HCT116 (cell line): ENCODE measurements at regions not wholly inside any gene's neighbourhood (a gene's known extent, or its start where the extent isn't known, plus 50 kb on each side); places are given as distances from the start of the nearest gene placed in this dataset.

Experiments used
- ATAC-seq: fragments of 200-7000 bp; cut with Tn5 transposase; 2 replicates; pipeline ENCODE4 v1.9.1; 2020; ENCODE audit warnings: mild to moderate bottlenecking, moderate library complexity
- BruUV-seq: library from RNA; stranded (reverse); fragments of 400-500 nt; replicated peaks from 2 replicates; lab custom pipeline; 2021; lab: Mats Ljungman, UMichigan
- CTCF ChIA-PET: fragments of 300-600 bp; sonication (Branson Sonifier 250); formaldehyde crosslinking; loops from one replicate; lab custom pipeline; 2021; ENCODE audit warnings: antibody characterized with exemption; lab: Charles Lee
- POLR2A ChIA-PET: fragments of 300-600, 350-600 bp; sonication (Branson Sonifier 250); formaldehyde crosslinking; loops from one replicate; lab custom pipeline; 2021; ENCODE audit warnings: antibody characterized with exemption; lab: Charles Lee
- RAD21 ChIA-PET, 2 experiments: fragments of 300-600 bp; sonication (Branson Sonifier 250); formaldehyde crosslinking; loops; one replicate each; lab custom pipeline; 2023; ENCODE audit warnings: low total read pairs in 2 of 2; ENCODE audit not compliant: uncharacterized antibody in 2 of 2, unreplicated experiment in 2 of 2, low non-redundant PET in 1 of 2; lab: Charles Lee
- DNase-seq: peaks from one replicate; pipeline ENCODE4 v3.0.0-alpha.2; 2010; ENCODE audit warnings: low read depth, low spot score
- H2AFZ ChIP-seq: fragments of 200-600 bp; shearing (Covaris generic), sonication (generic); 2 replicates; pipeline ENCODE4 v1.6.1; 2017; ENCODE audit warnings: low read depth, mixed run types, mixed read lengths, antibody characterized with exemption, low read length; ENCODE audit not compliant: poor library complexity, severe bottlenecking
- H3K27ac ChIP-seq: 2 replicates; pipeline ENCODE4 v1.5.1; 2012; ENCODE audit warnings: low read depth, low read length
- H3K27me3 ChIP-seq: fragments of 200-600 bp; sonication (generic); 2 replicates; pipeline ENCODE4 v1.6.1; 2016; ENCODE audit warnings: mixed run types, low read length, mixed read lengths; ENCODE audit not compliant: insufficient read depth
- H3K36me3 ChIP-seq, 2 experiments: fragments of 200-500 bp in 1 of 2; fragments of 200-600 bp in 1 of 2; sonication (Bioruptor generic) in 1 of 2; sonication (generic) in 1 of 2; 2 replicates each; pipeline versions ENCODE4 v1.5.1 to v1.6.1; 2014 to 2016; ENCODE audit warnings: low read length in 2 of 2, inconsistent platforms in 1 of 2, mixed read lengths in 1 of 2, mixed run types in 1 of 2; ENCODE audit not compliant: insufficient read depth in 2 of 2, control insufficient read depth in 1 of 2
- H3K4me1 ChIP-seq, 2 experiments: fragments of 200-600 bp in 1 of 2; sonication (generic) in 1 of 2; 2 replicates each; pipeline versions ENCODE4 v1.5.1 to v1.6.1; 2012 to 2017; ENCODE audit warnings: low read length in 2 of 2, inconsistent platforms in 1 of 2, mild to moderate bottlenecking in 1 of 2, mixed read lengths in 1 of 2, mixed run types in 1 of 2, moderate library complexity in 1 of 2; ENCODE audit not compliant: insufficient read depth in 2 of 2, control insufficient read depth in 1 of 2
- H3K4me2 ChIP-seq: fragments of 200-600 bp; sonication (generic); 2 replicates; pipeline ENCODE4 v1.6.1; 2017; ENCODE audit warnings: mixed run types, low read length, mixed read lengths
- H3K4me3 ChIP-seq, 2 experiments: fragments of 200-600 bp in 1 of 2; sonication (generic) in 1 of 2; replicated peaks in 1 of 2; 2 replicates each; pipeline ENCODE4 v1.5.1; 2011 to 2016; ENCODE audit warnings: low read length in 2 of 2, control low read depth in 1 of 2, low read depth in 1 of 2, mild to moderate bottlenecking in 1 of 2, mixed read lengths in 1 of 2, mixed run types in 1 of 2
- H3K79me2 ChIP-seq: fragments of 200-600 bp; sonication (generic); 2 replicates; pipeline ENCODE4 v1.6.1; 2017; ENCODE audit warnings: mild to moderate bottlenecking, mixed run types, low read length, moderate library complexity, mixed read lengths; ENCODE audit not compliant: insufficient read depth
- H3K9ac ChIP-seq: fragments of 200-600 bp; sonication (generic); 2 replicates; pipeline ENCODE4 v1.6.1; 2016; ENCODE audit warnings: low read length, mixed read lengths
- H3K9me2 ChIP-seq: fragments of 200-600 bp; sonication (generic), shearing (Covaris generic); 2 replicates; pipeline ENCODE4 v1.6.1; 2017; ENCODE audit warnings: mixed run types, mild to moderate bottlenecking, moderate library complexity; ENCODE audit not compliant: insufficient read depth
- H3K9me3 ChIP-seq, 2 experiments: fragments of 200-500 bp in 1 of 2; fragments of 200-600 bp in 1 of 2; sonication (Bioruptor generic) in 1 of 2; sonication (generic) in 1 of 2; 2 replicates each; pipeline ENCODE4 v1.6.1; 2014 to 2017; ENCODE audit warnings: low read length in 2 of 2, mixed read lengths in 2 of 2, inconsistent platforms in 1 of 2, low read depth in 1 of 2, mild to moderate bottlenecking in 1 of 2, mixed run types in 1 of 2, moderate library complexity in 1 of 2; ENCODE audit not compliant: control insufficient read depth in 1 of 2, insufficient read depth in 1 of 2
- H4K20me1 ChIP-seq: fragments of 200-600 bp; sonication (generic), shearing (Covaris generic); 2 replicates; pipeline ENCODE4 v1.6.1; 2017; ENCODE audit warnings: mixed run types, mild to moderate bottlenecking, moderate library complexity; ENCODE audit not compliant: insufficient read depth
- ATF3 ChIP-seq: IDR thresholded peaks from 2 replicates; pipeline ENCODE4 v1.6.1; 2012
- CBX3 ChIP-seq: IDR thresholded peaks from 2 replicates; pipeline ENCODE4 v1.6.1; 2012; ENCODE audit warnings: low read depth
- CEBPB ChIP-seq: IDR thresholded peaks from 2 replicates; pipeline ENCODE4 v1.6.1; 2012; ENCODE audit warnings: low read depth
- CTCF ChIP-seq, 3 experiments: fragments of 200-600 bp in 1 of 3; sonication (generic) in 1 of 3; IDR thresholded peaks in 2 of 3; conservative IDR thresholded peaks in 1 of 3; 2 replicates each; pipeline ENCODE4 v1.5.1; 2012 to 2017; ENCODE audit warnings: low read depth in 2 of 3, low read length in 2 of 3, antibody characterized with exemption in 1 of 3, borderline replicate concordance in 1 of 3, control low read depth in 1 of 3, mild to moderate bottlenecking in 1 of 3, mixed read lengths in 1 of 3, mixed run types in 1 of 3, moderate library complexity in 1 of 3; ENCODE audit not compliant: insufficient read depth in 1 of 3
- ELF1 ChIP-seq: IDR thresholded peaks from 2 replicates; pipeline ENCODE4 v1.6.1; 2012; ENCODE audit warnings: low read depth, borderline replicate concordance
- EZH2phosphoT487 ChIP-seq: fragments of 200-600 bp; IDR thresholded peaks from 2 replicates; pipeline ENCODE4 v1.6.1; 2018; ENCODE audit warnings: antibody characterized with exemption, borderline replicate concordance
- POLR2A ChIP-seq: IDR thresholded peaks from 2 replicates; pipeline ENCODE4 v1.7.0; 2011; ENCODE audit warnings: borderline replicate concordance; ENCODE audit not compliant: insufficient read depth, insufficient read length; ENCODE audit errors: extremely low read depth
- POLR2AphosphoS5 ChIP-seq: IDR thresholded peaks from 2 replicates; pipeline ENCODE4 v1.6.1; 2011; ENCODE audit warnings: mild to moderate bottlenecking, low read depth, low read length, moderate library complexity
- SRF ChIP-seq: IDR thresholded peaks from 2 replicates; pipeline ENCODE4 v1.6.1; 2012; ENCODE audit warnings: low read depth
- ZBTB33 ChIP-seq: IDR thresholded peaks from 2 replicates; pipeline ENCODE4 v1.6.1; 2011; ENCODE audit warnings: mild to moderate bottlenecking, low read length, moderate library complexity; ENCODE audit not compliant: insufficient replicate concordance; ENCODE audit errors: extremely low read depth
- intact Hi-C: fragments of 100-400 bp; cut with micrococcal nuclease; formaldehyde crosslinking; loops from 2 replicates; pipeline ENCODE4 v1.10.0; 2022

GRCh38 chr16:17983847-17984639 lies 352.5 kb downstream of the NPIPA8 start:
- Histone ChIP-seq H4K20me1 (no peaks in the 10 kb centered on the region), H3K27me3 (peaks cover 34% of the 10 kb centered on the region), H3K79me2 (no peaks in the 10 kb centered on the region), H3K4me2 (no peak overlapping the region), H3K4me1 (no peaks in the 10 kb centered on the region), H3K4me3 (no peak overlapping the region), H2AFZ (no peak overlapping the region), H3K9me3 (no peaks in the 10 kb centered on the region), H3K9me2 (no peaks in the 10 kb centered on the region), H3K36me3 (no peaks in the 10 kb centered on the region), H3K27ac (no peak overlapping the region), H3K9ac (no peak overlapping the region)
- intact Hi-C loops: no loop called here
- ChIA-PET RAD21 (no interaction called here), POLR2A (no interaction called here), CTCF (no interaction called here)
- BruUV-seq: no TSS peak
- TF ChIP-seq POLR2AphosphoS5 (no peak), EZH2phosphoT487 (no peak), CBX3 (no peak), ATF3 (no peak), CEBPB (no peak), CTCF (IDR thresholded peaks at IDR 0.05 in 2 of 3, conservative IDR thresholded peaks at IDR 0.05 in 1 of 3; ENCODE audit: borderline replicate concordance in 1 of 3, insufficient read depth in 1 of 3, low read depth in 2 of 3, low read length in 2 of 3) (no peak), POLR2A (no peak), ELF1 (no peak), ZBTB33 (no peak), SRF (no peak)
- ATAC-seq: no peak
- no peak for DNase-seq
